Mucosa of descending colon (tissue), 3 donors: ENCODE measurements at regions not wholly inside any gene's neighbourhood (a gene's known extent, or its start where the extent isn't known, plus 50 kb on each side); places are given as distances from the start of the nearest gene placed in this dataset.

Experiments
- ATAC-seq: fragments of 200-7000 bp; cut with Tn5 transposase; one replicate; pipeline ENCODE4 v1.9.1; 2020; ENCODE audit warnings: mild to moderate bottlenecking, moderate library complexity
- DNase-seq, 3 donors: peaks; one replicate each; pipeline ENCODE4 v3.0.0-alpha.2; 2020
- H3K36me3 ChIP-seq: fragments of 200-600 bp; one replicate; pipeline ENCODE4 v1.8.0; 2021; ENCODE audit warnings: low read depth, mild to moderate bottlenecking
- H3K4me1 ChIP-seq: fragments of 200-600 bp; one replicate; pipeline ENCODE4 v1.8.0; 2021; ENCODE audit warnings: low read depth, mild to moderate bottlenecking
- H3K4me3 ChIP-seq: fragments of 200-600 bp; one replicate; pipeline ENCODE4 v1.8.0; 2021; ENCODE audit warnings: mild to moderate bottlenecking
- H3K9me3 ChIP-seq: fragments of 200-600 bp; one replicate; pipeline ENCODE4 v1.8.0; 2021; ENCODE audit warnings: mild to moderate bottlenecking
- intact Hi-C, 2 donors: fragments of 100-400 bp; cut with DNase I in 1 of 2; cut with micrococcal nuclease in 1 of 2; formaldehyde crosslinking; loops; one replicate each; pipeline versions ENCODE4 v1.11.0 to v1.11.1; 2022; cut with DNase I, micrococcal nuclease
- TF ChIP-seq, protein P1 (sequence below): fragments of 200-600 bp; IDR thresholded peaks from one replicate; pipeline ENCODE4 v1.8.0; 2022; ENCODE audit warnings: antibody characterized with exemption, mild to moderate bottlenecking
- donor health status: DM: no; HTN: no; CAD: no; lungs with moderate emphysema.
- donor health status: DM: no; HTN: no; CAD: no.
- donor health status: DM: no; HTN: yes; CAD: no.

DNA sequence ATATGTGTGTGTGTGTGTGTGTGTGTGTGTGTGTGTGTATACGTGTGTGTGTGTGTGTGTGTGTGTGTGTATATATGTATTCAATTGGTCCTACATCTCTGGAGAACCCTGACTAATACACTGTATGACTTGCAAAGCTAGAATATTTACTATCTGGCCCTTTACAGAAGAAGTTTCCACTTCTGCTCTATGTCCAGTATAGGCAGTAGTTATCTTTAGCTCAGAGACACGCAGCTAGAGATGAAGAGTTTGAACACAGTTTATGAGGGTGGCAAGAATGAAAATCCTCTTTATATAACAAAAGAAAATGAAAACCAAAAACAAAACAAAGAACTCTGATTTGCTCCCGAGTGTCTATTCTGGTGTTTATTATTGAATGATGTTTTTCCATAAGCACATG lies 201.2 kb downstream of the ASB1 start:
- Histone ChIP-seq H3K4me3 (no peak overlapping the region), H3K4me1 (no peaks in the 10 kb centered on the region), H3K9me3 (no peaks in the 10 kb centered on the region), H3K36me3 (no peaks in the 10 kb centered on the region)
- TF ChIP-seq, protein P1, sequence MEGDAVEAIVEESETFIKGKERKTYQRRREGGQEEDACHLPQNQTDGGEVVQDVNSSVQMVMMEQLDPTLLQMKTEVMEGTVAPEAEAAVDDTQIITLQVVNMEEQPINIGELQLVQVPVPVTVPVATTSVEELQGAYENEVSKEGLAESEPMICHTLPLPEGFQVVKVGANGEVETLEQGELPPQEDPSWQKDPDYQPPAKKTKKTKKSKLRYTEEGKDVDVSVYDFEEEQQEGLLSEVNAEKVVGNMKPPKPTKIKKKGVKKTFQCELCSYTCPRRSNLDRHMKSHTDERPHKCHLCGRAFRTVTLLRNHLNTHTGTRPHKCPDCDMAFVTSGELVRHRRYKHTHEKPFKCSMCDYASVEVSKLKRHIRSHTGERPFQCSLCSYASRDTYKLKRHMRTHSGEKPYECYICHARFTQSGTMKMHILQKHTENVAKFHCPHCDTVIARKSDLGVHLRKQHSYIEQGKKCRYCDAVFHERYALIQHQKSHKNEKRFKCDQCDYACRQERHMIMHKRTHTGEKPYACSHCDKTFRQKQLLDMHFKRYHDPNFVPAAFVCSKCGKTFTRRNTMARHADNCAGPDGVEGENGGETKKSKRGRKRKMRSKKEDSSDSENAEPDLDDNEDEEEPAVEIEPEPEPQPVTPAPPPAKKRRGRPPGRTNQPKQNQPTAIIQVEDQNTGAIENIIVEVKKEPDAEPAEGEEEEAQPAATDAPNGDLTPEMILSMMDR = no peak
- no peak for DNase-seq
- intact Hi-C loops = no loop called here
- ATAC-seq = no peak

DNA sequence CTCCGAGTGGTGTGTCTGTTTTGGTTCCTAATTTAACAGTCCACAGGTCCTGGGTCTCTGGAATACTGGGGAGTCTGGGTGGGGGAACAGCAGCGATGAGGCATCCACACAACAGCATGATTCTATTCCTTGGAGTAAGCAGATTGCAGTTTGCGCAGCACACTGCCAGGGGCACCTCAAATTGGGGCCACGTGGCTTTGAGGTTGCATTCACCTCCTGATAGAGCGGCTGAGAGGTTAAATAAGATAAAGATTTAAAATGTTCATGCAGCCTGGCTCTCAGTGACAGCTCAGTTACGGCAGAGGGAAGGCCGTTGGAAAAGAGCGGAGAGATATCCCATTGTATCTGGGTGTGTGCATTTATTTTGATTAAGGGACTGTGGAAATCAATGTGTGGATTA lies 202.3 kb downstream of the ASB1 start:
- H3K4me3 ChIP-seq = no peak overlapping the region
- H3K4me1 ChIP-seq = no peaks in the 10 kb centered on the region
- ATAC-seq (no peak), DNase-seq (no peak)
- intact Hi-C loops = no loop called here
- TF ChIP-seq, protein P1 = no peak
- H3K9me3 ChIP-seq = no peaks in the 10 kb centered on the region
- no peaks in the 10 kb centered on the region for H3K36me3 ChIP-seq

GRCh38 chr2:238631491-238632180 lies 204.9 kb downstream of the ASB1 start:
- Histone ChIP-seq H3K4me1 (no peaks in the 10 kb centered on the region), H3K36me3 (no peaks in the 10 kb centered on the region), H3K4me3 (no peak overlapping the region), H3K9me3 (no peaks in the 10 kb centered on the region)
- intact Hi-C loops = no loop called here
- ATAC-seq (no peak), DNase-seq (no peak)
- TF ChIP-seq, protein P1 = no peak

GRCh38 chr2:238632181-238633060 lies 205.7 kb downstream of the ASB1 start:
- H3K9me3 ChIP-seq = no peaks in the 10 kb centered on the region
- no peaks in the 10 kb centered on the region for H3K4me1 ChIP-seq
- intact Hi-C loops = no loop called here
- DNase-seq = no peak
- no peaks in the 10 kb centered on the region for H3K36me3 ChIP-seq
- no peak for ATAC-seq
- no peak overlapping the region for H3K4me3 ChIP-seq
- TF ChIP-seq, protein P1 = no peak

GRCh38 chr2:238633426-238634328 lies 206.9 kb downstream of the ASB1 start:
- no peak for ATAC-seq
- no peak overlapping the region for H3K4me3 ChIP-seq
- DNase-seq = no peak
- TF ChIP-seq, protein P1 = no peak
- no peaks in the 10 kb centered on the region for H3K9me3 ChIP-seq
- H3K36me3 ChIP-seq = no peaks in the 10 kb centered on the region
- intact Hi-C loops = no loop called here
- H3K4me1 ChIP-seq = no peaks in the 10 kb centered on the region
